MCF 10A (cell line): ENCODE measurements at regions not wholly inside any gene's neighbourhood (a gene's known extent, or its start where the extent isn't known, plus 50 kb on each side); places are given as distances from the start of the nearest gene placed in this dataset.

Experiments
- BruUV-seq: library from RNA; stranded (reverse); fragments of 400-500 nt; replicated peaks from 2 replicates; lab custom pipeline; 2021; lab: Mats Ljungman, UMichigan
- CTCF ChIA-PET: fragments of 300-600 bp; sonication (Branson Sonifier 250); formaldehyde crosslinking; extraction: SDS; loops from one replicate; lab custom pipeline; 2021; ENCODE audit warnings: antibody characterized with exemption, inconsistent platforms; lab: Yijun Ruan, JAX
- POLR2A ChIA-PET: fragments of 300-600, 350-650 bp; sonication (Branson Sonifier 250); formaldehyde crosslinking; extraction: SDS; loops from one replicate; lab custom pipeline; 2020; ENCODE audit warnings: antibody characterized with exemption, inconsistent platforms; lab: Yijun Ruan, JAX
- DNase-seq: peaks from one replicate; pipeline ENCODE4 v3.0.0-alpha.2; 2018; ENCODE audit not compliant: unreplicated experiment
- H3K27ac Mint-ChIP-seq: one replicate; pipeline ENCODE4 v1.8.0; 2022; ENCODE audit warnings: mild to moderate bottlenecking, low read depth, mixed read lengths; ENCODE audit not compliant: unreplicated experiment
- H3K27me3 Mint-ChIP-seq: one replicate; pipeline ENCODE4 v1.8.0; 2022; ENCODE audit warnings: mixed read lengths; ENCODE audit not compliant: insufficient read depth, unreplicated experiment
- H3K36me3 Mint-ChIP-seq: one replicate; pipeline ENCODE4 v1.8.0; 2022; ENCODE audit warnings: mild to moderate bottlenecking, moderate library complexity, mixed read lengths; ENCODE audit not compliant: insufficient read depth, unreplicated experiment
- H3K4me1 Mint-ChIP-seq: one replicate; pipeline ENCODE4 v1.8.0; 2022; ENCODE audit warnings: mixed read lengths; ENCODE audit not compliant: insufficient read depth, unreplicated experiment
- H3K4me3 Mint-ChIP-seq: one replicate; pipeline ENCODE4 v1.8.0; 2022; ENCODE audit warnings: mild to moderate bottlenecking, moderate library complexity, mixed read lengths; ENCODE audit not compliant: unreplicated experiment
- H3K9me3 Mint-ChIP-seq: one replicate; pipeline ENCODE4 v1.8.0; 2022; ENCODE audit warnings: mixed read lengths; ENCODE audit not compliant: unreplicated experiment
- intact Hi-C: fragments of 100-400 bp; cut with micrococcal nuclease; formaldehyde crosslinking; loops from 2 replicates; pipeline ENCODE4 v1.14.1; 2022
- TF ChIP-seq, protein P1 (sequence below): fragments of 200-600 bp; IDR thresholded peaks from one replicate; pipeline ENCODE4 v1.8.0; 2022; ENCODE audit warnings: antibody characterized with exemption, mild to moderate bottlenecking; ENCODE audit not compliant: unreplicated experiment

DNA sequence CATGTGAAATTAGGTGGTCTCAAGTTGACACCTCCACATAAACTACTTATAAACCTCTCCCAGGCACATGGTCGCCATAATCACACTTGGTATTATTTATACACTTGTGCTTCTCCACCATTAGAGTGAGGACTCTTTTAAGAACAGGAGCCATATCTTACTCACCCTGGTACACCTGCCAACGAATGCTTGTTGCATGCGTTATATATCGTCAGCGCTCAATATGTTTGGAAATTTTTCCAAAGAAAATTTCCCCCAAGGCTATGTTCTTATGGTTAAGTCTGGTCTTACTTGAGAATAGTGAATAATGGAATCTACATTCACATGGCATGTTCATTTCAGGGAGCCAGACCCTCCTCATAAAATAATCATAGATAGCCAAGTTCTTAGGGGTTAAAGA is 271.7 kb downstream of the BCL11A start:
- CTCF ChIA-PET, result no interaction called here
- intact Hi-C loops, result no loop called here
- peaks cover 6% of the 10 kb centered on the region for H3K36me3 Mint-ChIP-seq
- H3K4me1 Mint-ChIP-seq, result peaks cover 11% of the 10 kb centered on the region
- H3K4me3 Mint-ChIP-seq, result no peak overlapping the region
- TF ChIP-seq, protein P1, sequence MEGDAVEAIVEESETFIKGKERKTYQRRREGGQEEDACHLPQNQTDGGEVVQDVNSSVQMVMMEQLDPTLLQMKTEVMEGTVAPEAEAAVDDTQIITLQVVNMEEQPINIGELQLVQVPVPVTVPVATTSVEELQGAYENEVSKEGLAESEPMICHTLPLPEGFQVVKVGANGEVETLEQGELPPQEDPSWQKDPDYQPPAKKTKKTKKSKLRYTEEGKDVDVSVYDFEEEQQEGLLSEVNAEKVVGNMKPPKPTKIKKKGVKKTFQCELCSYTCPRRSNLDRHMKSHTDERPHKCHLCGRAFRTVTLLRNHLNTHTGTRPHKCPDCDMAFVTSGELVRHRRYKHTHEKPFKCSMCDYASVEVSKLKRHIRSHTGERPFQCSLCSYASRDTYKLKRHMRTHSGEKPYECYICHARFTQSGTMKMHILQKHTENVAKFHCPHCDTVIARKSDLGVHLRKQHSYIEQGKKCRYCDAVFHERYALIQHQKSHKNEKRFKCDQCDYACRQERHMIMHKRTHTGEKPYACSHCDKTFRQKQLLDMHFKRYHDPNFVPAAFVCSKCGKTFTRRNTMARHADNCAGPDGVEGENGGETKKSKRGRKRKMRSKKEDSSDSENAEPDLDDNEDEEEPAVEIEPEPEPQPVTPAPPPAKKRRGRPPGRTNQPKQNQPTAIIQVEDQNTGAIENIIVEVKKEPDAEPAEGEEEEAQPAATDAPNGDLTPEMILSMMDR, result no peak
- H3K27me3 Mint-ChIP-seq, result no peaks in the 10 kb centered on the region
- no TSS peak for BruUV-seq
- no peak overlapping the region for H3K27ac Mint-ChIP-seq
- H3K9me3 Mint-ChIP-seq, result no peaks in the 10 kb centered on the region
- POLR2A ChIA-PET, result no interaction called here
- DNase-seq, result peak; percentile 42

DNA sequence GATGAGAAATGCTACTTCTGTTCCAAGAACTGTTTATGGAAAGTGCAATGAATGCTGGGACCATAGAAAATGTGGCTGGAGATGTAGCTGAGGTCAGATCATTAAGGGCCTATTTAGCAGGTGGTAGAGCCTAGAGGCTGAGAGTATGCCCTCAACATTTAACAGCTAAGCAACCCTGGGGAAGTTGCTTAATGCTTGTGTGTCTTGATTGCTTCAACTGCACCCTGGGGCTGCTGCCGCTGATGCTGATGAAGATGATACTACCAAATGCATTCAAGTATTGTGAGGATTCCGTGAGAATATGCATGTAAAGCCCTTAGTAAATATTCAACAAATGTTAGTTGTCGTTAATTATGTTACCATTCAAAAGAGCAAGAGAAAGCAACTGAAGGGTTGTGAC is 273.2 kb downstream of the BCL11A start:
- intact Hi-C loops, result no loop called here
- CTCF ChIA-PET, result no interaction called here
- H3K36me3 Mint-ChIP-seq, result peaks cover 6% of the 10 kb centered on the region
- no TSS peak for BruUV-seq
- no peak overlapping the region for H3K27ac Mint-ChIP-seq
- H3K4me1 Mint-ChIP-seq, result no peaks in the 10 kb centered on the region
- no peaks in the 10 kb centered on the region for H3K9me3 Mint-ChIP-seq
- H3K4me3 Mint-ChIP-seq, result no peak overlapping the region
- POLR2A ChIA-PET, result interaction anchor here (0.7 kb wide), 1 partner anchor 65 kb away, joined by 3 read pairs; no protein-coding TSS in a partner anchor
- no peak for DNase-seq
- TF ChIP-seq, protein P1, result no peak
- no peaks in the 10 kb centered on the region for H3K27me3 Mint-ChIP-seq

DNA sequence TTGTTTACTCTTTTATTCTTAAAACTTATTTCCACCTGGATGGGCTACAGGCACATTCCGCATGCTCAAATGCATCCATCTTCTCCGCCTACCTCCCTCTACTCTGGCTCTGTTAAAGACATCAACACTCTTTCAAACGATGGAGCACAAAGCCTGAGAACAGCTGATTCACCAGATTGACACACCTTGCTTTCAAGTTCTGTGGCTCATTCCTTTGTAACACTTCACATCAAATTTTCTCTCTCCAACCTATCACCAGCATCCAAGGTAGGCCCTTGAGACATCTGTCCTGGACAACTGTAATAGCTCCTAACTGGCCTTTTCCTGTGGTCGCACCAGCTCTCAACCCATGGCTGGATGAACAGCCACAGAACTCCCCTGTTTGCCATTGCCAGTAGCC is 274.5 kb downstream of the BCL11A start:
- H3K4me3 Mint-ChIP-seq, result no peak overlapping the region
- H3K9me3 Mint-ChIP-seq, result no peaks in the 10 kb centered on the region
- H3K36me3 Mint-ChIP-seq, result no peaks in the 10 kb centered on the region
- BruUV-seq, result no TSS peak
- no peak overlapping the region for H3K27ac Mint-ChIP-seq
- ChIA-PET POLR2A (interaction anchor here (0.7 to 1.7 kb wide), 2 partner anchors 18 to 29 kb away, joined by 3 to 6 read pairs; no protein-coding TSS in a partner anchor), CTCF (interaction anchor here (0.6 to 1.2 kb wide), 3 partner anchors 11 to 271 kb away, joined by 3 to 4 read pairs (median 3); no protein-coding TSS in a partner anchor)
- intact Hi-C loops, result no loop called here
- H3K4me1 Mint-ChIP-seq, result no peaks in the 10 kb centered on the region
- DNase-seq, result no peak
- no peaks in the 10 kb centered on the region for H3K27me3 Mint-ChIP-seq
- TF ChIP-seq, protein P1, result no peak

DNA sequence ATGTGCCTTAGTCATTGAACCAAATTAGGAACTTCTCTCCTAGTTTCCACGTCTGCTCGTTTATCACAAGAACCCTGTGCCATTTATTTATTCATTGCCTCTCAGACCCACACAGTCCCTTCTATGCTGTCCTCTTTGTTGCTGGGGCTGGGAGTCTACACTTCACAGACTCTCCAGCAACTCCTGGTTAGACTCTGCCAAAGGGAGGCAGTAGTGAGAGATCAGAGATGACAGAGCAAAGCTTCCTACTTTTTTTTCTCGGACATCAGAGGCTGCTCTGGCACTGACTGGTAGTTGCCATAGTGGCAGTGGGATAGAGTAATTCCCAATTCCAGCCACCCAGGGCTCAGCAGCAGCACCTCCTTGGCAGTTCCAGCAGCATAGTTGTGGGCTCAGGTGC is 277.5 kb downstream of the BCL11A start:
- ChIA-PET POLR2A (interaction anchor here (0.7 kb wide), 1 partner anchor 262 kb away, joined by 3 read pairs; no protein-coding TSS in a partner anchor), CTCF (interaction anchor here (0.6 kb wide), 1 partner anchor 480 kb away, joined by 3 read pairs; the partner anchor contains the start of gene PAPOLG)
- Mint-ChIP-seq H3K27ac (no peak overlapping the region), H3K27me3 (no peaks in the 10 kb centered on the region), H3K9me3 (no peaks in the 10 kb centered on the region), H3K36me3 (no peaks in the 10 kb centered on the region), H3K4me1 (no peaks in the 10 kb centered on the region), H3K4me3 (no peak overlapping the region)
- intact Hi-C loops, result no loop called here
- TF ChIP-seq, protein P1, result no peak
- no TSS peak for BruUV-seq
- DNase-seq, result no peak
